ENCODE measurements at regions not wholly inside any gene's neighbourhood (a gene's known extent, or its start where the extent isn't known, plus 50 kb on each side); places are given as distances from the start of the nearest gene placed in this dataset.
"Not testable (repeated sequence)": the region's sequence is repeated elsewhere in the genome, so short reads cannot be mapped to it uniquely, and the experiment has no call there.

DNA sequence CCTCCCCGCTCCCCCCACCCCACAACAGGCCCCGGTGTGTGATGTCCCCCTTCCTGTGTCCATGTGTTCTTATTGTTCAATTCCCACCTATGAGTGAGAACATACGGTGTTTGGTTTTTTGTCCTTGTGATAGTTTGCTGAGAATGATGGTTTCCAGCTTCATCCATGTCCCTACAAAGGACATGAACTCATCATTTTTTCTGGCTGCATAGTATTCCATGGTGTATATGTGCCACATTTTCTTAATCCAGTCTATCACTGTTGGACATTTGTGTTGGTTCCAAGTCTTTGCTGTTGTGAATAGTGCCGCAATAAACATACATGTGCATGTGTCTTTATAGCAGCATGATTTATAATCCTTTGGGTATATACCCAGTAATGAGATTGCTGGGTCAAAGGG, 104.3 kb downstream of the MTPN start:
- H3K9me3 ChIP-seq; H3K36me3 ChIP-seq; H3K4me1 ChIP-seq; H3K27me3 ChIP-seq; H3K27ac ChIP-seq; intact Hi-C loops (cut with DNase I); H3K4me3 ChIP-seq; DNase-seq: not testable (repeated sequence)
- 81 to 94% methylated on average over 4 of the region's 4 CpGs for WGBS, 2 donors

DNA sequence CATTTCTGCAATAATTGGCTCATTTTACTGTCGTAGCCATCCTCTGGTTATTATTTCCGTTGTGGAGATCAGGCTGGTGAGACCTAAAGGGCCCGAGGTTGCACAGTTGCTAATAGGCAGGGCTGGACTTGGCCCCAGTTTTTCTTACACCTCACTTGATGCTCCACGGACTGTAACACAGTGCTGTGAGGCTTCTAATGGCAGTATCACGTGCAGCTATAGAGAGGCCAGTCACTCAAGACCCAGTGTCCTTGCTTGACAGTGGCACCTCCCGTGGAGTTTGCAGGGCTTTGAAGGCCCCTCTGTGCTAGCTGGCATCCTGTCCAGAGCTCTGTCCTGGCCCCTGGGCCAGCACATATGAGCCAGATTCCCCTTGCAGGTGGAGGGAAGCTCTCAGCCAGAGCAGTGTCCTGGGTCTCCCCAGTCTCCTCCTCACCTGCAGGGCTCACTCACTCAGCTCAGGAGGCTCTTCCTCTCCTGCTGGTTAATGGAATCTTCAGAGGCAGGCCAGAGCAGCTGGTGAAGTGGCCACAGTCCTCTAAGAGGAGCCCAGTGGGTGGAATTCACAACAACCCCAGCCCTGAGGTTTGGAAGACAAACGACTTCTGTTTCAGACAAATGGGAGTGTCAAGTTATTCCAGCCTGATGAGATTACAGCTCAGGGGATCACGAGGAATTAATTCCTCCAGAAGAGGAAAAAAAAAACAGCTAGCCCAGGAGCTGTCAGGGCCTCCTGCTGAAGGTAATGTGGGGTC, 114.2 kb upstream of the FAM180A start:
- 53 to 55% methylated on average over 5 to 8 of the region's 8 CpGs for WGBS, 2 donors

GRCh38 chr7:135859538-135859937, 110.9 kb upstream of the FAM180A start:
- no peaks in the 10 kb centered on the region for H3K36me3 ChIP-seq
- no peak for DNase-seq
- peaks cover 0 to 7% (median 0%) of the 10 kb centered on the region in 3 donors for H3K9me3 ChIP-seq
- peaks cover 0 to 56% (median 3%) of the 10 kb centered on the region in 3 donors for H3K4me1 ChIP-seq
- TF ChIP-seq POLR2A (IDR thresholded peaks at IDR 0.05) (no peak), CTCF (IDR thresholded peaks at IDR 0.05) (no peak)
- no peaks in the 10 kb centered on the region for H3K27me3 ChIP-seq
- intact Hi-C loops (cut with DNase I), result no loop called here
- no peak overlapping the region for H3K4me3 ChIP-seq
- 77 to 80% methylated on average over 2 of the region's 2 CpGs for WGBS, 2 donors
- no peak overlapping the region for H3K27ac ChIP-seq

More for the DNA sequence above, 114.2 kb upstream of the FAM180A start:
- TF ChIP-seq CTCF (IDR thresholded peaks at IDR 0.05) (no peak), POLR2A (IDR thresholded peaks at IDR 0.05) (no peak)
- intact Hi-C loops (cut with DNase I), result no loop called here
- peaks cover 0 to 25% (median 0%) of the 10 kb centered on the region in 3 donors for H3K4me1 ChIP-seq
- H3K4me3 ChIP-seq, result no peak overlapping the region
- H3K27ac ChIP-seq, result peak overlapping the region in 3 of 4 donors; percentile 12 to 38 (median 32)
- H3K9me3 ChIP-seq, result peaks cover 0 to 7% (median 0%) of the 10 kb centered on the region in 3 donors
- H3K27me3 ChIP-seq, result no peaks in the 10 kb centered on the region
- no peak for DNase-seq
- H3K36me3 ChIP-seq, result no peaks in the 10 kb centered on the region

DNA sequence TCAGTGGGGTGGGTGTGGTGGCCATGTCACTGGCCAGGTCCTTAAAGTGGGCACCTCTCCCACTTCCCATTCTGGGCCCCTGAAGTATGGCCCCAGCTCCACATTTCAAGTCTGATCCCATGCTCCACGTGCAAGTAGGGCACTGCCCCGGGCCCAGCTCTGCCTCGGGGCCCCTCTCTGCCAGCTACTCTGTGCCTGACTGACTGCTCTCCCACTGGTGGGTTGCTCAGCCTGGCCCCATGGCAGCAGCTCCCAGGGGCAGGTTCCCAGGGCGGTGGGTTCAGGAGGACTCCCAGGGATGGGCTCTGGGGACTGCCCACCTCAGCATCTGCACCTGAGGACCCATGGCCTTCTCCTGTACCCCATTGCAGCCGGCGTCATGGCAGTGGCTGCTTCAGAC, 110.2 kb upstream of the FAM180A start:
- H3K36me3 ChIP-seq, result no peaks in the 10 kb centered on the region
- no peaks in the 10 kb centered on the region for H3K27me3 ChIP-seq
- 85 to 100% methylated on average over 2 to 5 of the region's 6 CpGs for WGBS, 2 donors
- TF ChIP-seq POLR2A (IDR thresholded peaks at IDR 0.05) (no peak), CTCF (IDR thresholded peaks at IDR 0.05) (no peak)
- no peak overlapping the region for H3K27ac ChIP-seq
- H3K4me1 ChIP-seq, result peaks cover 0 to 61% (median 3%) of the 10 kb centered on the region in 3 donors
- DNase-seq, result no peak
- intact Hi-C loops (cut with DNase I), result no loop called here
- H3K4me3 ChIP-seq, result no peak overlapping the region
- peaks cover 0 to 7% (median 0%) of the 10 kb centered on the region in 3 donors for H3K9me3 ChIP-seq

DNA sequence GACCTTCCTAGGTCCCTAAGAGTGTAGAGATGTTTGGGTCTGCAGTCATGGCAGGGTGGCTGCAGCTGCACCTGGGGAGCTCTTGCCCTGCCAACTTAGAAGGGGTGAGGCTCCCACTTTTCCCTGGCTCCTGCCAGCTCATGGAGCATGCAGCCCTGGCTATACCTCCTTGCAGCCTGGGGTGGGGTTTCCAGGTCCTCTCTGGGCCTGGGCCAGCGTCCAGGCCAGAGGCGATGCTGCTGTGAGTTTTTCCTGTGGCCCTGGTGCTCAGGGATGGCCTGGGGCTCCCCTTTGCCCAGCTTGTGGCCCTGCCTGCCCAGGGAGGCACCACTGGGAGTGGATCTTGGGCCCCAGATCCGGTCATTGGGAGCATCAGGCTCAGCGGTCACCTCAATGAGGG, 109.8 kb upstream of the FAM180A start:
- Histone ChIP-seq H3K27me3 (no peaks in the 10 kb centered on the region), H3K4me3 (no peak overlapping the region), H3K4me1 (peaks cover 0 to 65% (median 3%) of the 10 kb centered on the region in 3 donors), H3K9me3 (peaks cover 0 to 7% (median 0%) of the 10 kb centered on the region in 3 donors), H3K36me3 (no peaks in the 10 kb centered on the region), H3K27ac (peak overlapping the region in 2 of 4 donors; percentile 9 to 75)
- TF ChIP-seq POLR2A (IDR thresholded peaks at IDR 0.05), result no peak
- no peak for TF ChIP-seq CTCF (IDR thresholded peaks at IDR 0.05)
- DNase-seq, result no peak
- WGBS, 2 donors, result no CpG with 5 or more reads among the region's 4 CpGs
- intact Hi-C loops (cut with DNase I), result no loop called here

Measured in esophagus squamous epithelium (tissue), 5 donors.